Pancreas (tissue), 10 donors: ENCODE measurements at regions not wholly inside any gene's neighbourhood (a gene's known extent, or its start where the extent isn't known, plus 50 kb on each side); places are given as distances from the start of the nearest gene placed in this dataset.

Source experiments
- ATAC-seq, 4 donors: fragments of 200-7000 bp; cut with Tn5 transposase; one replicate each; pipeline versions ENCODE4 v1.8.0 to v1.9.1; 2020; ENCODE audit warnings: mild to moderate bottlenecking in 4 of 4, moderate library complexity in 4 of 4
- DNase-seq, 6 donors: peaks; one replicate each; pipeline ENCODE4 v3.0.0-alpha.2; 2020
- FAIRE-seq: peaks from 2 replicates; lab custom pipeline; 2012; peaks lifted over from hg19 to GRCh38; lab: Jason Lieb, UNC
- H3K27ac ChIP-seq, 4 donors: fragments of 200-600 bp; sonication (generic); 1 replicate in 3 of 4; 2 replicates in 1 of 4; pipeline versions ENCODE4 v1.5.0 to v1.8.0; 2020
- H3K27me3 ChIP-seq, 4 donors: fragments of 200-600 bp; one replicate each; pipeline ENCODE4 v1.8.0; 2021
- H3K36me3 ChIP-seq, 3 donors: fragments of 200-600 bp; sonication (generic) in 1 of 3; one replicate each; pipeline versions ENCODE4 v1.5.0 to v1.8.0; 2020 to 2021
- H3K4me1 ChIP-seq, 3 donors: fragments of 200-600 bp; one replicate each; pipeline ENCODE4 v1.8.0; 2021
- H3K4me3 ChIP-seq, 4 donors: fragments of 200-600 bp; sonication (generic) in 2 of 4; one replicate each; pipeline versions ENCODE4 v1.5.0 to v1.8.0; 2020 to 2021
- H3K9me3 ChIP-seq, 4 donors: fragments of 200-600 bp; one replicate each; pipeline ENCODE4 v1.8.0; 2021
- CTCF ChIP-seq, 4 donors: fragments of 200-600 bp; sonication (generic) in 3 of 4; IDR thresholded peaks; one replicate each; pipeline versions ENCODE4 v1.5.0 to v1.8.0; 2021; ENCODE audit warnings: antibody characterized with exemption in 4 of 4
- WGBS, 2 donors: extraction: QIAGEN DNeasy Blood & Tissue Kit; methylation state at CpG; one replicate each; pipeline ENCODE4 v1.1.7; 2013; 5-methylcytosine and 5-hydroxymethylcytosine counted together
- intact Hi-C, 3 donors: fragments of 100-400 bp; cut with DNase I; formaldehyde crosslinking; loops; one replicate each; pipeline versions ENCODE4 v1.11.1 to v1.14.2; 2022
- donor health status: healthy with polysubstance abuse.
- donor health status: DM: no; HTN: no; CAD: no; lungs with moderate emphysema.
- donor health status: DM: no; HTN: no; CAD: no.
- donor health status: control.
- donor health status: control.
- donor health status: Bipolar disorder and iron deficiency.
- donor health status: DM: yes; HTN: yes; CAD: no.
- donor health status: DM: no; HTN: no; CAD: no.
- donor health status: DM: no; HTN: no; CAD: no.
- donor health status: DM: yes; HTN: yes; CAD: no.

- Histone ChIP-seq H3K36me3 (no peaks in the 10 kb centered on the region), H3K27ac (no peak overlapping the region), H3K27me3 (no peaks in the 10 kb centered on the region), H3K4me1 (no peaks in the 10 kb centered on the region), H3K9me3 (no peaks in the 10 kb centered on the region), H3K4me3 (no peak overlapping the region)
- intact Hi-C loops = no loop called here
- no peak for TF ChIP-seq CTCF (IDR thresholded peaks at IDR 0.05)
- no peak for DNase-seq
- no peak for FAIRE-seq
- no peak for ATAC-seq
These were observed 138.8 kb upstream of the POC5 start for GRCh38 chr5:75856056-75856455.

GRCh38 chr5:75848077-75848476, 130.8 kb upstream of the POC5 start:
- ATAC-seq (no peak), FAIRE-seq (no peak), DNase-seq (no peak)
- H3K4me1 ChIP-seq = no peaks in the 10 kb centered on the region
- no peaks in the 10 kb centered on the region for H3K9me3 ChIP-seq
- no peak overlapping the region for H3K27ac ChIP-seq
- H3K4me3 ChIP-seq = no peak overlapping the region
- 79 to 94% methylated on average over 1 of the region's 1 CpG for WGBS, 2 donors
- no peak for TF ChIP-seq CTCF (IDR thresholded peaks at IDR 0.05)
- intact Hi-C loops = no loop called here
- H3K36me3 ChIP-seq = no peaks in the 10 kb centered on the region
- H3K27me3 ChIP-seq = no peaks in the 10 kb centered on the region

- FAIRE-seq (no peak), ATAC-seq (no peak), DNase-seq (no peak)
- intact Hi-C loops = no loop called here
- Histone ChIP-seq H3K4me3 (no peak overlapping the region), H3K27me3 (no peaks in the 10 kb centered on the region), H3K36me3 (no peaks in the 10 kb centered on the region), H3K4me1 (no peaks in the 10 kb centered on the region), H3K27ac (no peak overlapping the region), H3K9me3 (no peaks in the 10 kb centered on the region)
- 83 to 85% methylated on average over 1 of the region's 1 CpG for WGBS, 2 donors
- TF ChIP-seq CTCF (IDR thresholded peaks at IDR 0.05) = no peak
These were observed 130.4 kb upstream of the POC5 start for GRCh38 chr5:75847561-75848021.

GRCh38 chr5:75844301-75844700, 127.1 kb upstream of the POC5 start:
- no peak overlapping the region for H3K27ac ChIP-seq
- no peak for FAIRE-seq
- no peaks in the 10 kb centered on the region for H3K4me1 ChIP-seq
- intact Hi-C loops = no loop called here
- H3K4me3 ChIP-seq = no peak overlapping the region
- no peaks in the 10 kb centered on the region for H3K27me3 ChIP-seq
- no peak for TF ChIP-seq CTCF (IDR thresholded peaks at IDR 0.05)
- H3K9me3 ChIP-seq = no peaks in the 10 kb centered on the region
- 91 to 94% methylated on average over 2 of the region's 2 CpGs for WGBS, 2 donors
- DNase-seq = no peak
- no peaks in the 10 kb centered on the region for H3K36me3 ChIP-seq
- no peak for ATAC-seq

GRCh38 chr5:75843319-75843718, 126.1 kb upstream of the POC5 start:
- H3K4me3 ChIP-seq = no peak overlapping the region
- intact Hi-C loops = no loop called here
- FAIRE-seq = no peak
- 71 to 84% methylated on average over 4 of the region's 4 CpGs for WGBS, 2 donors
- H3K9me3 ChIP-seq = no peaks in the 10 kb centered on the region
- no peak overlapping the region for H3K27ac ChIP-seq
- no peak for ATAC-seq
- H3K4me1 ChIP-seq = no peaks in the 10 kb centered on the region
- no peaks in the 10 kb centered on the region for H3K27me3 ChIP-seq
- no peak for TF ChIP-seq CTCF (IDR thresholded peaks at IDR 0.05)
- H3K36me3 ChIP-seq = no peaks in the 10 kb centered on the region
- no peak for DNase-seq
